KMS-11 (cell line): ENCODE measurements at regions not wholly inside any gene's neighbourhood (a gene's known extent, or its start where the extent isn't known, plus 50 kb on each side); places are given as distances from the start of the nearest gene placed in this dataset.

ENCODE experiments used
- H2AFZ ChIP-seq: fragments of 200-600 bp; sonication (generic); 2 replicates; pipeline ENCODE4 v1.6.1; 2016; ENCODE audit warnings: antibody characterized with exemption, mixed run types, low read depth
- H3K27ac ChIP-seq: fragments of 200-600 bp; sonication (generic); 2 replicates; pipeline ENCODE4 v1.6.1; 2016; ENCODE audit warnings: mild to moderate bottlenecking, mixed run types
- H3K27me3 ChIP-seq: fragments of 200-600 bp; sonication (generic); 2 replicates; pipeline ENCODE4 v1.6.1; 2017; ENCODE audit warnings: mild to moderate bottlenecking, low read depth, mixed run types, moderate library complexity; ENCODE audit not compliant: insufficient read depth
- H3K36me3 ChIP-seq: fragments of 200-600 bp; sonication (generic); 2 replicates; pipeline ENCODE4 v1.6.1; 2017; ENCODE audit warnings: mild to moderate bottlenecking, mixed run types; ENCODE audit not compliant: insufficient read depth
- H3K4me1 ChIP-seq: fragments of 200-600 bp; sonication (generic); 2 replicates; pipeline ENCODE4 v1.6.1; 2016; ENCODE audit warnings: mild to moderate bottlenecking, low read depth, mixed run types; ENCODE audit not compliant: poor library complexity, severe bottlenecking
- H3K4me2 ChIP-seq: fragments of 200-600 bp; sonication (generic); 2 replicates; pipeline ENCODE4 v1.7.0; 2016; ENCODE audit warnings: mild to moderate bottlenecking, mixed run types
- H3K4me3 ChIP-seq: fragments of 200-600 bp; sonication (generic); IDR thresholded peaks from 2 replicates; pipeline ENCODE4 v1.6.1; 2017; ENCODE audit warnings: low read depth, low read length, mixed read lengths; ENCODE audit not compliant: insufficient read depth
- H3K79me2 ChIP-seq: fragments of 200-600 bp; sonication (generic); 2 replicates; pipeline ENCODE4 v1.6.1; 2016; ENCODE audit warnings: low read depth, mixed run types; ENCODE audit not compliant: insufficient read depth
- H3K9ac ChIP-seq: fragments of 200-600 bp; sonication (generic); 2 replicates; pipeline ENCODE4 v1.6.1; 2016; ENCODE audit warnings: mild to moderate bottlenecking, mixed run types
- H4K20me1 ChIP-seq: fragments of 200-600 bp; sonication (generic); 2 replicates; pipeline ENCODE4 v1.6.1; 2016; ENCODE audit warnings: mild to moderate bottlenecking, mixed run types; ENCODE audit not compliant: insufficient read depth
- TF ChIP-seq, protein P1 (sequence below): fragments of 200-600 bp; sonication (generic); conservative IDR thresholded peaks from 2 replicates; pipeline ENCODE4 v1.6.1; 2017; ENCODE audit warnings: low read depth, mild to moderate bottlenecking, antibody characterized with exemption, low read length, moderate library complexity, mixed read lengths

DNA sequence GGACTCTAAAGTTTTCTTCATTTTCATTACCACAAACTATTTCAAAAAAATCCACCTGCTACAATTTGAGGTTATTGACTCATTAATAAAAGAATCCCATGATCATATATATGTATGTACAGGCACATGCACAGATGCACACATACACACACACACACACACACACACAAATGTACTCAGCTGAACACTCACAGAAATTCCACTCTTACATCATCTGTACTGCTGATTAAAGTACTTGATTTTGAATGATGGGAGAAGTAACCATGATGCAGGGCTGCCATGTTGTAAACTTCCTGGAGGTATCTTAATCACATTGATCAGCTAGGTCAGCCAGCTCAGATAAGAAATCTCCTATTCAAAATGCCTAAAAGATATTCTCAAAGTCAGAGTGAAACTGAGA is 1313.2 kb upstream of the NRXN1 start:
- no peaks in the 10 kb centered on the region for H3K36me3 ChIP-seq
- H3K4me3 ChIP-seq = no peak overlapping the region
- no peaks in the 10 kb centered on the region for H3K79me2 ChIP-seq
- H2AFZ ChIP-seq = no peak overlapping the region
- TF ChIP-seq, protein P1, sequence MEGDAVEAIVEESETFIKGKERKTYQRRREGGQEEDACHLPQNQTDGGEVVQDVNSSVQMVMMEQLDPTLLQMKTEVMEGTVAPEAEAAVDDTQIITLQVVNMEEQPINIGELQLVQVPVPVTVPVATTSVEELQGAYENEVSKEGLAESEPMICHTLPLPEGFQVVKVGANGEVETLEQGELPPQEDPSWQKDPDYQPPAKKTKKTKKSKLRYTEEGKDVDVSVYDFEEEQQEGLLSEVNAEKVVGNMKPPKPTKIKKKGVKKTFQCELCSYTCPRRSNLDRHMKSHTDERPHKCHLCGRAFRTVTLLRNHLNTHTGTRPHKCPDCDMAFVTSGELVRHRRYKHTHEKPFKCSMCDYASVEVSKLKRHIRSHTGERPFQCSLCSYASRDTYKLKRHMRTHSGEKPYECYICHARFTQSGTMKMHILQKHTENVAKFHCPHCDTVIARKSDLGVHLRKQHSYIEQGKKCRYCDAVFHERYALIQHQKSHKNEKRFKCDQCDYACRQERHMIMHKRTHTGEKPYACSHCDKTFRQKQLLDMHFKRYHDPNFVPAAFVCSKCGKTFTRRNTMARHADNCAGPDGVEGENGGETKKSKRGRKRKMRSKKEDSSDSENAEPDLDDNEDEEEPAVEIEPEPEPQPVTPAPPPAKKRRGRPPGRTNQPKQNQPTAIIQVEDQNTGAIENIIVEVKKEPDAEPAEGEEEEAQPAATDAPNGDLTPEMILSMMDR = no peak
- H3K4me1 ChIP-seq = peaks cover 34% of the 10 kb centered on the region
- H3K27me3 ChIP-seq = no peaks in the 10 kb centered on the region
- H4K20me1 ChIP-seq = no peaks in the 10 kb centered on the region
- no peak overlapping the region for H3K27ac ChIP-seq
- no peak overlapping the region for H3K9ac ChIP-seq
- peak overlapping the region; percentile 33; the same call in 1 of the 2 replicates for H3K4me2 ChIP-seq

DNA sequence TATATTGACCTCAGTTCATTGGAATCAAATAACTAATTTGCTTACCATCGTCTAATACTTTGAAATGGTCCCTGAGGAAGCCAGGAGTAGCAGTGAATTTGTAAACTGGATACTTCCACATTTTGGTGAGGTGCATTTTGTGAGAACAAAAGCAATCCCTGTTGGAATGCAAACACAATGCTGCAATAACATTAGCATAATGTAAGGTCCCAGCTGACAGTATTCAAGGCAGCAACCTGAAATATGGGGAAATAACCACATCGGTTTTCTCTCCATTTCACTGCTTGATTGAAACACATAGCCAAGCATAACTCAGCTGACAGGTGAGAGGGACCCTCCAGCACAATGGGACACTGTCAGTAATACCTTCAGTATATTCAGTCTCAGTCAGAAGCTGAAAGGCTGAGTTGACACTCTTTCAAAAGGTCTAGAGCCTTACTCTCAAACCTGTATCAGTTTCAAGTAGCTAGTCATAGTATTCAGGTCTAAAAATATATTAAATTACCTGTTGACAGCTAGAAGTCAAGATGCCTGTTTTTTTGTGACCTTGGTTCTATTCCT is 1311.9 kb upstream of the NRXN1 start:
- Histone ChIP-seq H3K79me2 (no peaks in the 10 kb centered on the region), H3K9ac (no peak overlapping the region), H3K4me3 (no peak overlapping the region), H2AFZ (no peak overlapping the region), H3K4me1 (peaks cover 32% of the 10 kb centered on the region), H4K20me1 (no peaks in the 10 kb centered on the region), H3K4me2 (peak overlapping the region; percentile 33), H3K36me3 (no peaks in the 10 kb centered on the region), H3K27me3 (no peaks in the 10 kb centered on the region), H3K27ac (peak overlapping the region; percentile 38; the same call in 1 of the 2 replicates)
- TF ChIP-seq, protein P1 = no peak

DNA sequence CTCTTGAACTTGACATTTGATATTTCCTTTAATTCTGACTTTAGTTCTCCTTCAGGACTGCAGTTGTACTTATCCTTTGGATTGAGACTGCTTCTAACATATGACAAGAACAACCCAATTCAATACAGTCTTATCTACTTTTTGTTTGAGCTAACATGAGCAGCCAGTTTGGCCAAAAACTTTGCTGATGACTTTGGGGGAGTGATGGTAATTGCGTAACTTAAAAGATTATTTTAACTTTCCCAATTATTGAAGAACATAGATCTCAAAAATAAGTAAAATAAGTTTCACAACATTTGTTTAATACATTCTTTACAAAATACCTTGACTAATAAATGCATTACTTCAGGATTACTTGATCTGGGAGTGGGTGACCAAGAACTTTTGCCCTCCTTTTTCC is 1311.1 kb upstream of the NRXN1 start:
- TF ChIP-seq, protein P1 = no peak
- no peak overlapping the region for H3K4me2 ChIP-seq
- H2AFZ ChIP-seq = no peak overlapping the region
- no peak overlapping the region for H3K27ac ChIP-seq
- H3K36me3 ChIP-seq = no peaks in the 10 kb centered on the region
- H4K20me1 ChIP-seq = no peaks in the 10 kb centered on the region
- no peaks in the 10 kb centered on the region for H3K79me2 ChIP-seq
- no peak overlapping the region for H3K9ac ChIP-seq
- H3K4me3 ChIP-seq = no peak overlapping the region
- H3K4me1 ChIP-seq = peaks cover 32% of the 10 kb centered on the region
- no peaks in the 10 kb centered on the region for H3K27me3 ChIP-seq

DNA sequence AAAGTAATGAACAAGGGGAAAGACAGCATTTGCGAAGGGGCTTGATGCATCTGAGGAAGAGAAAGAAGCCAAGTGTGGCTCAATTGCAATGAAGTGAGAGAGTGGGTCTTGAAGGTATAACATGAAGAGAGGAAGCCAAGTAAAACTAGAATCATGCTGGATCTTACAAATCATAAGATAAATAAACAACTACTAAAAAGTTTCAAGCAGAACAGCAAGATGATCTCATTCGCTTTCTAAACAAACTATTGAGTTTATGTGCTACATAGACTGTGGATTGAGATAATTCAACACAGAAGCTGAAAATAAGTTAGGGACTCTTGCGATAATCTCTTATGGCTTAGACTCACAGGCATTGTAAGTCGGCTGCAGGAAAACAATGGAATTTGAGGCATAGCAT is 1310.5 kb upstream of the NRXN1 start:
- Histone ChIP-seq H3K4me1 (peaks cover 32% of the 10 kb centered on the region), H3K4me2 (no peak overlapping the region)

More for the DNA sequence above, 1310.5 kb upstream of the NRXN1 start:
- TF ChIP-seq, protein P1 = no peak
- no peaks in the 10 kb centered on the region for H4K20me1 ChIP-seq
- no peak overlapping the region for H2AFZ ChIP-seq
- no peak overlapping the region for H3K9ac ChIP-seq
- H3K79me2 ChIP-seq = no peaks in the 10 kb centered on the region
- H3K4me3 ChIP-seq = no peak overlapping the region
- H3K36me3 ChIP-seq = no peaks in the 10 kb centered on the region
- no peaks in the 10 kb centered on the region for H3K27me3 ChIP-seq
- H3K27ac ChIP-seq = no peak overlapping the region
